Nephron progenitor cell (in vitro differentiated cells): ENCODE measurements at regions not wholly inside any gene's neighbourhood (a gene's known extent, or its start where the extent isn't known, plus 50 kb on each side); places are given as distances from the start of the nearest gene placed in this dataset.

Experiments used
- DNase-seq: peaks from one replicate; pipeline ENCODE4 v3.0.0; 2021
- H3K27ac Mint-ChIP-seq: 2 replicates; pipeline ENCODE4 v1.8.0; 2021; ENCODE audit warnings: mild to moderate bottlenecking, moderate library complexity, mixed read lengths
- H3K27me3 Mint-ChIP-seq: 2 replicates; pipeline ENCODE4 v1.8.0; 2021; ENCODE audit warnings: mild to moderate bottlenecking, low read depth, mixed read lengths; ENCODE audit not compliant: poor library complexity
- H3K36me3 Mint-ChIP-seq: 2 replicates; pipeline ENCODE4 v1.8.0; 2021; ENCODE audit warnings: low read depth, mixed read lengths
- H3K4me1 Mint-ChIP-seq: 2 replicates; pipeline ENCODE4 v1.8.0; 2021; ENCODE audit warnings: mixed read lengths
- H3K4me3 Mint-ChIP-seq: 2 replicates; pipeline ENCODE4 v1.8.0; 2021; ENCODE audit warnings: mild to moderate bottlenecking, moderate library complexity, mixed read lengths
- H3K9me3 Mint-ChIP-seq: 2 replicates; pipeline ENCODE4 v1.8.0; 2021; ENCODE audit warnings: mild to moderate bottlenecking, moderate library complexity, mixed read lengths
- CTCF ChIP-seq: fragments of 200-600 bp; sonication (generic); IDR thresholded peaks from 2 replicates; pipeline ENCODE4 v1.5.0; 2021; ENCODE audit warnings: antibody characterized with exemption

- peak overlapping the region; percentile 6 for H3K4me3 Mint-ChIP-seq
- H3K9me3 Mint-ChIP-seq, result peaks cover 3% of the 10 kb centered on the region
- no peaks in the 10 kb centered on the region for H3K36me3 Mint-ChIP-seq
- DNase-seq, result no peak
- peaks cover 7% of the 10 kb centered on the region for H3K27me3 Mint-ChIP-seq
- TF ChIP-seq CTCF, result no peak
- peaks cover 33% of the 10 kb centered on the region for H3K4me1 Mint-ChIP-seq
- H3K27ac Mint-ChIP-seq, result peak overlapping the region; percentile 92
These were observed 94.6 kb upstream of the SMIM36 start for GRCh38 chr17:55605705-55606487.

- DNase-seq, result peak; percentile 19
- Mint-ChIP-seq H3K4me3 (no peak overlapping the region), H3K27ac (no peak overlapping the region), H3K9me3 (peaks cover 40% of the 10 kb centered on the region), H3K4me1 (peaks cover 15% of the 10 kb centered on the region), H3K36me3 (peaks cover 18% of the 10 kb centered on the region), H3K27me3 (peaks cover 2% of the 10 kb centered on the region)
- TF ChIP-seq CTCF, result peak; percentile 62
These were observed 90.7 kb upstream of the SMIM36 start for GRCh38 chr17:55601874-55602364.

GRCh38 chr17:55598495-55598894 is 87.2 kb upstream of the SMIM36 start:
- Mint-ChIP-seq H3K36me3 (peaks cover 18% of the 10 kb centered on the region), H3K27me3 (no peaks in the 10 kb centered on the region), H3K9me3 (peaks cover 55% of the 10 kb centered on the region), H3K4me1 (no peaks in the 10 kb centered on the region), H3K27ac (no peak overlapping the region), H3K4me3 (no peak overlapping the region)
- no peak for DNase-seq
- no peak for TF ChIP-seq CTCF

- peaks cover 8% of the 10 kb centered on the region for H3K9me3 Mint-ChIP-seq
- peaks cover 4% of the 10 kb centered on the region for H3K27me3 Mint-ChIP-seq
- H3K27ac Mint-ChIP-seq, result peak overlapping the region; percentile 70
- peaks cover 28% of the 10 kb centered on the region for H3K4me1 Mint-ChIP-seq
- no peak overlapping the region for H3K4me3 Mint-ChIP-seq
- TF ChIP-seq CTCF, result no peak
- no peak for DNase-seq
- no peaks in the 10 kb centered on the region for H3K36me3 Mint-ChIP-seq
These were observed 77.4 kb upstream of the SMIM36 start for GRCh38 chr17:55588446-55589242.

- Mint-ChIP-seq H3K27me3 (peaks cover 4% of the 10 kb centered on the region), H3K36me3 (no peaks in the 10 kb centered on the region), H3K9me3 (peaks cover 8% of the 10 kb centered on the region)
These were observed 76.4 kb upstream of the SMIM36 start for GRCh38 chr17:55587608-55588139.

More at GRCh38 chr17:55587608-55588139, 76.4 kb upstream of the SMIM36 start:
- Mint-ChIP-seq H3K4me3 (no peak overlapping the region), H3K27ac (peak overlapping the region; percentile 56), H3K4me1 (peaks cover 28% of the 10 kb centered on the region)
- no peak for DNase-seq
- TF ChIP-seq CTCF, result no peak
